ENCODE measurements at regions not wholly inside any gene's neighbourhood (a gene's known extent, or its start where the extent isn't known, plus 50 kb on each side); places are given as distances from the start of the nearest gene placed in this dataset.

DNA sequence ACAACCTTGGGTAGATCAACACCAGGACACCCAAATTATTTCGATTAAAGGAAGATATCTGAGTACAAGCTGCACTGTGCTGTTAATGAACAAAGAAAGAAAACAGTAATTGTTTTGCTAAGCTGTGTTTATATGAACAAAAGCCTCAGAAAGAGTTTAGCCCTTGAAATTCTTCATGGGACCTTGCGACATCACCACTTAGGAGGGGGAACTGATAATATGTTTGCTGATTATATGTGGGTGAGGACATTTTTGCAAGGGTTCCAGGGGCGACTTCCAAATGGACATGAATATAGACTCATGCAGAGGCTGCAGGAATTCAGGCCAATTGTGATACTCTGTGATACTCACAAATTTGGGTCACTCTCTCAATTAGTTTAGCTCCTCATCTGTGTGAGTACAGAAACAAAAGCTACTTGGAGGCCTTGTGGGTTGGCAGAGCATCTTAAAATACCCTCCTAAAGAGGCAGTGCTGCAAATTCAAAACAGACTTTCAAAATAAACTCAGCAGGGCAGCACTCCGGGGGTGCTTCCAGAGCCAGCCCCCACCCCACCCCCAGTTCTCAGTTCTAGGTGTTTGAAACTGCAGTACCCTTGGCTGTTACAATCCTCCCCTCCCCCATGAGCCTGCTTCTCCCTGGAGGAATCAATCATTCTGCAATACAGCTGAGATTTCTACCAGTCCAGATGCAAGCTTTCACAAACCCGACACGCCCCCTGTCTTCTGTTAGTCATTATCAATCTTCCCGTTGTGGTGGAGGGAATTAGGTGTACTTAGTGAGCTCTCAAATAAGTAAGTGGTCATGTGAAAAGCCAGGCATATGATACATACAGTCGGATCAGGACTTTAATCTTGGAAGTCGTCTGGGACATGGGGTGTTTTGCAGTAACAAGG is 97.0 kb upstream of the MBNL2 start:
- Histone ChIP-seq H3K27ac (peak overlapping the region in 1 of 2 donors; percentile 35), H3K4me1 (ENCODE audit: insufficient read depth) (peaks cover 12% of the 10 kb centered on the region), H3K9me3 (no peaks in the 10 kb centered on the region), H3K27me3 (no peaks in the 10 kb centered on the region), H3K4me3 (no peak overlapping the region), H3K36me3 (no peaks in the 10 kb centered on the region)
- TF ChIP-seq, protein P1, sequence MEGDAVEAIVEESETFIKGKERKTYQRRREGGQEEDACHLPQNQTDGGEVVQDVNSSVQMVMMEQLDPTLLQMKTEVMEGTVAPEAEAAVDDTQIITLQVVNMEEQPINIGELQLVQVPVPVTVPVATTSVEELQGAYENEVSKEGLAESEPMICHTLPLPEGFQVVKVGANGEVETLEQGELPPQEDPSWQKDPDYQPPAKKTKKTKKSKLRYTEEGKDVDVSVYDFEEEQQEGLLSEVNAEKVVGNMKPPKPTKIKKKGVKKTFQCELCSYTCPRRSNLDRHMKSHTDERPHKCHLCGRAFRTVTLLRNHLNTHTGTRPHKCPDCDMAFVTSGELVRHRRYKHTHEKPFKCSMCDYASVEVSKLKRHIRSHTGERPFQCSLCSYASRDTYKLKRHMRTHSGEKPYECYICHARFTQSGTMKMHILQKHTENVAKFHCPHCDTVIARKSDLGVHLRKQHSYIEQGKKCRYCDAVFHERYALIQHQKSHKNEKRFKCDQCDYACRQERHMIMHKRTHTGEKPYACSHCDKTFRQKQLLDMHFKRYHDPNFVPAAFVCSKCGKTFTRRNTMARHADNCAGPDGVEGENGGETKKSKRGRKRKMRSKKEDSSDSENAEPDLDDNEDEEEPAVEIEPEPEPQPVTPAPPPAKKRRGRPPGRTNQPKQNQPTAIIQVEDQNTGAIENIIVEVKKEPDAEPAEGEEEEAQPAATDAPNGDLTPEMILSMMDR (IDR thresholded peaks at IDR 0.05): no peak
- TF ChIP-seq EP300 (IDR thresholded peaks at IDR 0.05): no peak
- TF ChIP-seq POLR2A (IDR thresholded peaks at IDR 0.05): no peak
- DNase-seq: peak in 4 of 5 donors; percentile 36 to 40 (median 39)
- 7 to 14% (median 8%) methylated on average over 9 of the region's 9 CpGs for WGBS, 3 donors
- intact Hi-C loops (cut with DNase I): no loop called here

GRCh38 chr13:97125810-97126738 is 96.1 kb upstream of the MBNL2 start:
- no peaks in the 10 kb centered on the region for H3K9me3 ChIP-seq
- TF ChIP-seq, protein P1 (IDR thresholded peaks at IDR 0.05): no peak
- no peak for TF ChIP-seq EP300 (IDR thresholded peaks at IDR 0.05)
- TF ChIP-seq POLR2A (IDR thresholded peaks at IDR 0.05): no peak
- WGBS, 3 donors: 54 to 59% (median 54%) methylated on average over 13 of the region's 13 CpGs
- H3K27ac ChIP-seq: peak overlapping the region in 1 of 2 donors; percentile 28
- peaks cover 12% of the 10 kb centered on the region for H3K4me1 ChIP-seq (ENCODE audit: insufficient read depth)
- peak in 2 of 5 donors; percentile 36 to 55 for DNase-seq
- intact Hi-C loops (cut with DNase I): no loop called here
- no peaks in the 10 kb centered on the region for H3K27me3 ChIP-seq
- no peak overlapping the region for H3K4me3 ChIP-seq
- H3K36me3 ChIP-seq: no peaks in the 10 kb centered on the region

DNA sequence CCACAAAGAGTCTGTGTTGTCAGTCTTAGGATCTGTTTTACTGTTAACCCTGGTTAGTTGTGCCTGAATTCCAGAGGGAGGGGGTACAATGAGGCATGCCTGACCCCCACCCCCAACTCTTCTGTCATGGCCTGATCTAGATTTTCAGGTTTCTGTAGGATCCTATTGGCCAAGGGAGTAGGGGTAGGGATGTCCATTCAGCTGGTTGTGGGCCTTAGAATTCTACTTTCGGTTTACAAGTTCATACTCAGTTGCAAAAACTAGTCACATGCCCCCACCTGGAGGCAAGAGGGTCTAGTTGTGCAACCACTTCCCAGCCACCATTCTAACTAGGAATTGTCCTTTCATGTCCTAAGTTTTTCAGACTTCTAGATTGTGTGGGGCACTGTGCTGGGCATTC is 94.3 kb upstream of the MBNL2 start:
- no peak overlapping the region for H3K27ac ChIP-seq
- H3K36me3 ChIP-seq: no peaks in the 10 kb centered on the region
- H3K4me1 ChIP-seq (ENCODE audit: insufficient read depth): peaks cover 12% of the 10 kb centered on the region
- WGBS, 3 donors: 89 to 96% (median 91%) methylated on average over 1 of the region's 1 CpG
- intact Hi-C loops (cut with DNase I): no loop called here
- H3K9me3 ChIP-seq: no peaks in the 10 kb centered on the region
- TF ChIP-seq EP300 (IDR thresholded peaks at IDR 0.05): no peak
- TF ChIP-seq POLR2A (IDR thresholded peaks at IDR 0.05): no peak
- TF ChIP-seq, protein P1 (IDR thresholded peaks at IDR 0.05): no peak
- H3K27me3 ChIP-seq: no peaks in the 10 kb centered on the region
- DNase-seq: no peak
- no peak overlapping the region for H3K4me3 ChIP-seq

GRCh38 chr13:97130190-97130589 is 91.9 kb upstream of the MBNL2 start:
- H3K27ac ChIP-seq: no peak overlapping the region
- no peak for DNase-seq
- no peaks in the 10 kb centered on the region for H3K27me3 ChIP-seq
- H3K36me3 ChIP-seq: no peaks in the 10 kb centered on the region
- H3K9me3 ChIP-seq: no peaks in the 10 kb centered on the region
- WGBS, 3 donors: 78 to 94% (median 93%) methylated on average over 1 of the region's 1 CpG
- TF ChIP-seq EP300 (IDR thresholded peaks at IDR 0.05) (no peak), POLR2A (IDR thresholded peaks at IDR 0.05) (no peak)
- TF ChIP-seq, protein P1 (IDR thresholded peaks at IDR 0.05): no peak
- no peak overlapping the region for H3K4me3 ChIP-seq
- intact Hi-C loops (cut with DNase I): no loop called here
- H3K4me1 ChIP-seq (ENCODE audit: insufficient read depth): peaks cover 10% of the 10 kb centered on the region

All from ovary (tissue), 7 donors.